HepG2 (cell line): ENCODE measurements at regions not wholly inside any gene's neighbourhood (a gene's known extent, or its start where the extent isn't known, plus 50 kb on each side); places are given as distances from the start of the nearest gene placed in this dataset.

ENCODE experiments used
- ATAC-seq: fragments of 200-7000 bp; cut with Tn5 transposase; 3 replicates; pipeline ENCODE4 v1.9.1; 2020; ENCODE audit warnings: mild to moderate bottlenecking, moderate library complexity
- BruUV-seq: library from RNA; stranded (reverse); fragments of 400-500 nt; replicated peaks from 2 replicates; lab custom pipeline; 2021; lab: Mats Ljungman, UMichigan
- CTCF ChIA-PET: fragments of 300-600 bp; formaldehyde crosslinking; extraction: SDS; loops from one replicate; lab custom pipeline; 2021; ENCODE audit warnings: low total read pairs, inconsistent platforms, low intra/inter-chr PET ratio; lab: Yijun Ruan, JAX
- POLR2A ChIA-PET: fragments of 350-600 bp; sonication (Branson Sonifier 250); formaldehyde crosslinking; loops from one replicate; lab custom pipeline; 2020; ENCODE audit warnings: antibody characterized with exemption, inconsistent platforms; lab: Yijun Ruan, JAX
- DNase-seq: peaks from one replicate; pipeline ENCODE4 v3.0.0-alpha.2; 2015; ENCODE audit warnings: low spot score
- FAIRE-seq: peaks from 3 replicates; lab custom pipeline; 2011; peaks lifted over from hg19 to GRCh38; lab: Jason Lieb, UNC
- H2AFZ ChIP-seq: one replicate; pipeline ENCODE4 v1.6.1; 2011; ENCODE audit warnings: low read length, inconsistent platforms
- H3K27ac ChIP-seq: fragments of 300-600 bp; 3 replicates; pipeline ENCODE4 v1.8.0; 2011; ENCODE audit warnings: mixed run types, mild to moderate bottlenecking, mixed read lengths, low read length, inconsistent platforms; ENCODE audit not compliant: insufficient read depth; ENCODE audit errors: extremely low read length
- H3K27me3 ChIP-seq, 2 experiments: fragments of 200-600 bp in 1 of 2; 2 replicates in 1 of 2; 3 replicates in 1 of 2; pipeline versions ENCODE4 v1.6.0 to v1.8.0; 2011; ENCODE audit warnings: low read length in 2 of 2, mild to moderate bottlenecking in 2 of 2, moderate library complexity in 2 of 2, inconsistent platforms in 1 of 2; ENCODE audit not compliant: insufficient read depth in 2 of 2, control insufficient read depth in 1 of 2
- H3K36me3 ChIP-seq, 2 experiments: fragments of 200-600 bp in 1 of 2; replicated peaks in 1 of 2; 2 replicates in 1 of 2; 3 replicates in 1 of 2; pipeline versions ENCODE4 v1.5.1 to v1.8.0; 2011; ENCODE audit warnings: low read length in 2 of 2, inconsistent platforms in 1 of 2; ENCODE audit not compliant: insufficient read depth in 2 of 2, control insufficient read depth in 1 of 2
- H3K4me1 ChIP-seq: 2 replicates; pipeline ENCODE4 v1.5.1; 2012; ENCODE audit warnings: low read length, inconsistent platforms; ENCODE audit not compliant: insufficient read depth
- H3K4me2 ChIP-seq: 2 replicates; pipeline ENCODE4 v1.6.0; 2011; ENCODE audit warnings: low read depth, low read length, inconsistent platforms
- H3K4me3 ChIP-seq, 3 experiments: fragments of 200-600 bp in 1 of 3; sonication (generic), shearing (Covaris generic) in 1 of 3; replicated peaks in 1 of 3; 2 replicates each; pipeline ENCODE4 v1.5.1; 2011 to 2016; ENCODE audit warnings: low read length in 3 of 3, inconsistent platforms in 2 of 3, low read depth in 2 of 3, mild to moderate bottlenecking in 2 of 3, control low read depth in 1 of 3, mixed read lengths in 1 of 3; ENCODE audit not compliant: insufficient read depth in 1 of 3
- H3K79me2 ChIP-seq: one replicate; pipeline ENCODE4 v1.6.1; 2011; ENCODE audit warnings: low read length, inconsistent platforms; ENCODE audit not compliant: insufficient read depth
- H3K9ac ChIP-seq: 2 replicates; pipeline ENCODE4 v1.6.0; 2011; ENCODE audit warnings: mild to moderate bottlenecking, low read depth, low read length, inconsistent platforms; ENCODE audit not compliant: insufficient read depth
- H3K9me3 ChIP-seq: 2 replicates; pipeline ENCODE4 v1.5.1; 2012; ENCODE audit warnings: mild to moderate bottlenecking, low read length
- H4K20me1 ChIP-seq: 2 replicates; pipeline ENCODE4 v1.6.0; 2011; ENCODE audit warnings: inconsistent platforms, mild to moderate bottlenecking, low read length, moderate library complexity; ENCODE audit not compliant: insufficient read depth
- MNT ChIP-seq: fragments of 450-650 bp; IDR thresholded peaks from 2 replicates; pipeline ENCODE4 v1.6.1; 2016
- POLR2AphosphoS5 ChIP-seq: IDR thresholded peaks from 2 replicates; pipeline ENCODE4 v1.6.1; 2012; ENCODE audit warnings: low read depth, low read length
- PRDM15 ChIP-seq: sonication (generic); formaldehyde crosslinking; IDR thresholded peaks from 2 replicates; pipeline ENCODE4 v1.4.0; 2020; ENCODE audit warnings: missing genetic modification reagents
- WGBS: methylation state at CpG from one replicate; pipeline ENCODE4 v1.1.6; 2017; ENCODE audit warnings: low lambda C conversion rate; 5-methylcytosine and 5-hydroxymethylcytosine counted together
- in situ Hi-C: cut with HindIII; loops from 2 replicates; pipeline ENCODE4 v1.10.0; 2017; ENCODE audit warnings: low pct_unique_long_range_greater_than_20kb; ENCODE audit not compliant: extremely low pct_ligation_motif_present
- intact Hi-C: fragments of 100-400 bp; cut with micrococcal nuclease; formaldehyde crosslinking; loops from one replicate; pipeline ENCODE4 v1.10.0; 2022; ENCODE audit not compliant: unreplicated experiment

GRCh38 chr18:75134611-75134975, 74.3 kb downstream of the PTGR3 start:
- FAIRE-seq (no peak), ATAC-seq (no peak), DNase-seq (no peak)
- H3K9ac ChIP-seq: no peak overlapping the region
- intact Hi-C loops: no loop called here
- no peak overlapping the region for H3K4me3 ChIP-seq
- 61% methylated on average over 11 of the region's 11 CpGs for WGBS
- no peak overlapping the region for H3K27ac ChIP-seq
- no peak overlapping the region for H3K4me2 ChIP-seq
- TF ChIP-seq MNT: peak; percentile 68
- TF ChIP-seq PRDM15 (CRISPR knock-in tag): no peak
- TF ChIP-seq POLR2AphosphoS5: no peak
- no TSS peak for BruUV-seq
- ChIA-PET POLR2A (no interaction called here), CTCF (no interaction called here)
- H4K20me1 ChIP-seq: no peaks in the 10 kb centered on the region
- no peaks in the 10 kb centered on the region for H3K79me2 ChIP-seq
- H2AFZ ChIP-seq: no peak overlapping the region
- peaks cover 0 to 48% of the 10 kb centered on the region in 2 experiments; a peak in 4 of 5 replicates for H3K27me3 ChIP-seq
- in situ Hi-C loops: no loop called here
- H3K36me3 ChIP-seq: no peaks in the 10 kb centered on the region
- H3K4me1 ChIP-seq: no peaks in the 10 kb centered on the region
- H3K9me3 ChIP-seq: no peaks in the 10 kb centered on the region
